ENCODE measurements at regions not wholly inside any gene's neighbourhood (a gene's known extent, or its start where the extent isn't known, plus 50 kb on each side); places are given as distances from the start of the nearest gene placed in this dataset.

GRCh38 chr2:45162711-45163110, 153.5 kb upstream of the SIX2 start:
- TF ChIP-seq CTCF (IDR thresholded peaks at IDR 0.05; ENCODE audit: low read length) (no peak), EZH2 (IDR thresholded peaks at IDR 0.05; ENCODE audit: borderline replicate concordance, low read length) (no peak)

Data from OCI-LY1 (cell line).